Kidney epithelial cell (primary cell): ENCODE measurements at regions not wholly inside any gene's neighbourhood (a gene's known extent, or its start where the extent isn't known, plus 50 kb on each side); places are given as distances from the start of the nearest gene placed in this dataset.

Experiments
- DNase-seq: peaks from one replicate; pipeline ENCODE4 v3.0.0-alpha.2; 2010; ENCODE audit warnings: low read depth
- H3K27me3 ChIP-seq: 2 replicates; pipeline ENCODE4 v1.6.0; 2011; ENCODE audit warnings: low read length; ENCODE audit not compliant: control insufficient read depth, insufficient read depth
- H3K36me3 ChIP-seq: 2 replicates; pipeline ENCODE4 v1.5.1; 2011; ENCODE audit warnings: low read length; ENCODE audit not compliant: control insufficient read depth, insufficient read depth
- H3K4me3 ChIP-seq: 2 replicates; pipeline ENCODE4 v1.5.1; 2011; ENCODE audit warnings: low read depth, mild to moderate bottlenecking, control low read depth, low read length
- TF ChIP-seq, protein P1 (sequence below): IDR thresholded peaks from 2 replicates; pipeline ENCODE4 v1.5.1; 2011; ENCODE audit warnings: mild to moderate bottlenecking, moderate library complexity, low read length, control low read depth, inconsistent platforms; ENCODE audit not compliant: insufficient read depth, poor library complexity, severe bottlenecking

- DNase-seq, result no peak
- Histone ChIP-seq H3K36me3 (no peaks in the 10 kb centered on the region), H3K4me3 (no peak overlapping the region), H3K27me3 (no peaks in the 10 kb centered on the region)
- TF ChIP-seq, protein P1, sequence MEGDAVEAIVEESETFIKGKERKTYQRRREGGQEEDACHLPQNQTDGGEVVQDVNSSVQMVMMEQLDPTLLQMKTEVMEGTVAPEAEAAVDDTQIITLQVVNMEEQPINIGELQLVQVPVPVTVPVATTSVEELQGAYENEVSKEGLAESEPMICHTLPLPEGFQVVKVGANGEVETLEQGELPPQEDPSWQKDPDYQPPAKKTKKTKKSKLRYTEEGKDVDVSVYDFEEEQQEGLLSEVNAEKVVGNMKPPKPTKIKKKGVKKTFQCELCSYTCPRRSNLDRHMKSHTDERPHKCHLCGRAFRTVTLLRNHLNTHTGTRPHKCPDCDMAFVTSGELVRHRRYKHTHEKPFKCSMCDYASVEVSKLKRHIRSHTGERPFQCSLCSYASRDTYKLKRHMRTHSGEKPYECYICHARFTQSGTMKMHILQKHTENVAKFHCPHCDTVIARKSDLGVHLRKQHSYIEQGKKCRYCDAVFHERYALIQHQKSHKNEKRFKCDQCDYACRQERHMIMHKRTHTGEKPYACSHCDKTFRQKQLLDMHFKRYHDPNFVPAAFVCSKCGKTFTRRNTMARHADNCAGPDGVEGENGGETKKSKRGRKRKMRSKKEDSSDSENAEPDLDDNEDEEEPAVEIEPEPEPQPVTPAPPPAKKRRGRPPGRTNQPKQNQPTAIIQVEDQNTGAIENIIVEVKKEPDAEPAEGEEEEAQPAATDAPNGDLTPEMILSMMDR, result no peak
Observed at GRCh38 chr6:131354356-131354755, 218.7 kb upstream of the ARG1 start.

DNA sequence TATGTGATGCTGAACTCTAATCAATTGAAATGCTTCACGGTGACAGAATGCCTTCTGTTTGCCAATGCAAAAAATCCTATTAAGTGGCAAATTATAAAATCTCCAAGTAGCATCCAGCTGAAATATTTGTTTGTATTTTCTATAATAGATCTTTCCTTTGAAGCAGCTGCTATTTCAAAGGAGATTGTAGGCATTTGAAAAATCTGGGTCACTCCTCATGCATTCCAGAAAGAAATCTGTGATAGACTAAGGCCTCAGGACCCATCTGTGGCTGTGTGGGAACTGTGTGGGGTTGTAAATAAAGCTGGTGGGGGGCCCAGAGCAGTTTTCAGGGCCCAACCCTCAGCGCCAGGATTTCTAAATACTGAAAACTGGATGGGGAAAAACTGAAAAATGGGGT lies 216.9 kb upstream of the ARG1 start:
- TF ChIP-seq, protein P1, result no peak
- H3K27me3 ChIP-seq, result no peaks in the 10 kb centered on the region
- H3K36me3 ChIP-seq, result no peaks in the 10 kb centered on the region
- no peak for DNase-seq
- H3K4me3 ChIP-seq, result no peak overlapping the region

DNA sequence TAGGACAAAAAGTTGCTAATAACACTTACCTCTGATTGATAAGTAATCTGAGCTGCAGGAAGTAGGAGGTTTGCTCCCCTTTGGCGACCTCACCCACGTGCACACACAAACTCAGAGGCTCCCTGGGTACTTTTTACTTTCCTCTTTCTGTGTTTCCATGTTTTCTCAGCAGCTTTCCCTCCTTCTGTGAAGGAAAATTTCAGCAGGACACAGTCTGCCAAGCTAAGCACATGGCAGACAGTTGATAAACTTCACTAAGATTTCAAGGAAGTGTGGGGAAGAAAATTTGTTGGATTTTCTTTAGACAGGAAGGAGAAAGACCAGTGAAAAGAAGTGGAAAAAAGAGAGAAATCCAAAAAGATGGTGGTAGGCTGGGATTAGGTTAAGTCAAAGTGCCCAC lies 215.5 kb upstream of the ARG1 start:
- no peak for DNase-seq
- TF ChIP-seq, protein P1, result no peak
- H3K27me3 ChIP-seq, result no peaks in the 10 kb centered on the region
- H3K4me3 ChIP-seq, result no peak overlapping the region
- H3K36me3 ChIP-seq, result no peaks in the 10 kb centered on the region

DNA sequence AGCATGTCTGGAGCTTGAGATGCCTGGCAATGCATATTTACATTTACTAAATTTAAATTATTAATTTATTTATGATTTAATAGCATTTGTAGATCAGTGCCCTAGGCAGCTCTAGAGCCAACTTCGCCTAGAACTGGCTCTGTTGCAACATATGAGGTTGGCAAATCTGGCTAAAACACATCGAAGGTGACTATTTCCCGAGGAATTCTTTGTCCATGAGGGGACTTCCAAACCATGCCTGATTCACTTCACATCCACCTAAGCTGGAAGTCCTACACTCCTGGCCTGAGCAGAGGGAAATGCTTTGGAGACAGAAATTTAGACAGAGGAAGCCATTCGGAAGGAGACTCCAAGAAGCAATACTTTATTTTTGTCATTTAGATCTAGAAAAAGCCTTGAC lies 211.0 kb upstream of the ARG1 start:
- Histone ChIP-seq H3K4me3 (no peak overlapping the region), H3K27me3 (no peaks in the 10 kb centered on the region), H3K36me3 (no peaks in the 10 kb centered on the region)
- TF ChIP-seq, protein P1, result no peak
- no peak for DNase-seq

GRCh38 chr6:131362696-131363095 lies 210.3 kb upstream of the ARG1 start:
- H3K27me3 ChIP-seq, result no peaks in the 10 kb centered on the region
- TF ChIP-seq, protein P1, result no peak
- no peak overlapping the region for H3K4me3 ChIP-seq
- no peak for DNase-seq
- no peaks in the 10 kb centered on the region for H3K36me3 ChIP-seq

DNA sequence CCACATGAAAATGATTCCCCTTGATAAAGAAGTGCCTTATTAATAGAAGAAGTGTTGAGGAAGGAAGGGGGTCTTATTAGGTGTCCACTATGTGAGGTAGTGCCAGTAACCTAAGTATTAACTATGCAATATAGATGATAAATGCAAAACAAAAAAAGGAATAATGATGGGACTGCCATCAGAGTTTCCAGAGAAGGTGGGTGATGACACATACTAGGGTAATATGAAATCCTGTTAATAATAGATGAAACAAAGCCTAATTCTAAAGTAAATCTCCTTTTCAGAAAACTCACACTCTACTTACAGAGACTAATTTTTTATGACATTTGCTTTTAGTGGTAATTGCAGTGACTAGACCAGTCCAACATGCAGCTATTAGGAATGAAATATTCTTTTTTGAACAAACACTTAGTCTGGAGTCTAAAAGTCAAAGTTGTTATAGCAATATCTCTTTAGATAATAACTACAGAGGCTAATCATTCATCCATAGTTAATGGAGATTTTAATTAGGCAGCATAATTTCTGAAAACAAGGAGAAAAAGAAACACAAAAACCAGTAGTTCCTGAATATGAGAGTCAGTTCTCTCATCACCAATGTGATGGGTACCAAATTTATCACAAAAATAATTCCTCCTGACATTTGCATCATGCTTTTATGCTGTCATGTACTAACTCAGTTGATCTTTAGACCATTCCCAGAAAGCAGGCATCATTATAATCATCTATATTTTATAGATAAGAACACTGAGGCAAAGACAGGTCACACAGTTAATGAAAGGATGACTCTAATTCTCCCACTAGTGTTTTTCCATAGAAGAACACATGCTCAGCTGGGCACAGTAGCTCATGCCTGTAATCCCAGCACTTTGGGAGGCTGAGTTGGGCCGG lies 208.8 kb upstream of the ARG1 start:
- TF ChIP-seq, protein P1, result no peak
- Histone ChIP-seq H3K27me3 (no peaks in the 10 kb centered on the region), H3K36me3 (no peaks in the 10 kb centered on the region), H3K4me3 (no peak overlapping the region)
- DNase-seq, result no peak
